ENCODE measurements at regions not wholly inside any gene's neighbourhood (a gene's known extent, or its start where the extent isn't known, plus 50 kb on each side); places are given as distances from the start of the nearest gene placed in this dataset.

DNA sequence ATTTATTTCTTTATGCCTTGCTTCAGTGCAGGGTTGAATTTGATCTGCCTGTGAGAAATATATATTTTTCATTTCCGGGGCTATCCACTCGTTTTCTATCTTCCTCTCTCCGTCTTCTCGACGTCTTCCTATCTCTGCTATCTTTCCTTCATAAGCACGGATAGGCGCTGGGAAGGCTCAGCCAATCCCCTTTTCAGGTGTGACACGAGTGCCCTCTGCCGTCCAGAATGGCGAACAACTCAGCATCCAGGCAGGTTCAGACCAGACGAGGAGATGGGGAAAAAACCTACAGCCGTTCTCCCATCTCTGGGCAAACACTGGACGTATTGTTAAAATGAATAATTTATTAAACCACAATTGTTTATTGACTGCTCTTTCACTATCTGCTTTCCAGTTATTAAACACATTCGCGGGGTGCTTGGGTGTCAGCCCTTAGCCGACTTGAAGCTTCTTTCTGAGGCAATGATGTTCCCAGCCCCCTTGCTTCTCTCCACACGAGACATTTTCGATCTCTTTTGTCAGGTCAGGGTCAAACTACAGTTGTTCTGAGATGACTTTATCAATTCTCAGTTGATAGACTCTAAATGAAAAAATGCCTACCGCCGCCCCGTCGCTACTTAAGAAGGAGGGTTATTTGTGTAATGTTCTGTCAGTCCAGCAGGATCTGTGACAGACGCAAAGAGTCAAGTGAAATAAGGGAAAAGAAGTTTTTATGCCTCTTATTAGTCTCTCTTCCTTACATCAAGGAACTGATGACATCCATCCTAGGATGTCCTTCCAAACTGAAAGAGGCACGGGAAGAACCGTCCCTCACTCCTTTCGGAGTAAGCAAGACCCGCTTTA is 96.3 kb upstream of the NOCT start:
- DNase-seq = peak; percentile 78

DNA sequence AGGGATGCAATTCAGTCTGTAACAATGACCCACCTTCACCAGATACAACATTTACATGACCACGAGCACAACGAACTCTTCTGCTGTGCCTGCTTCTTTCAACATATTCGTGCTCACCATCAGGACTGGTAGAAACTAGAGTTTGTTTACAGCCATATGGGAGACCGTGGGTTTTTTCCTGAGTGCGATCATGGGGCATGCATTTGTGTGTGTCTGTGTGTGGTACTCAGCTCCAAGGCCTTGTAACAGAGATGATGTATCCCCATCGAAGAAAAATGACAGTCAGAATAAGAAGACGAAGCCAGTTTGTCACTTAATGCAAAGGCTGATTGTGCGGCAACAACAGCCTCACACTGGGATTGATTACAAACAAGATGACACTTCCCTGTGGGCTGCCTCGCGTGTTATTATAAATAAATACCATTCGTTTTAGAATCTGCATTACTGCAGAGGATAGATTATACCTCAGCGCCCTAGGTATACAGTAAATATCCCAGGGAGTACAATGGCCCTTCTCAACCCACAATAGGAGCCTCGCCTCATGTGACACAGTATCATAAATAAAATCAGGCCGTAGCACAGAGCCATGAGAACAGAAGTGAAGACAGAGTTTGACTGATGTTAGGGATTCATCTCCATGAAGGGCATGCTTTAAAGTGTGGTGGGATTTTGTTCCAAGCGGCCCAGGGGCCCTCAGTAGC is 97.3 kb upstream of the NOCT start:
- no peak for DNase-seq

DNA sequence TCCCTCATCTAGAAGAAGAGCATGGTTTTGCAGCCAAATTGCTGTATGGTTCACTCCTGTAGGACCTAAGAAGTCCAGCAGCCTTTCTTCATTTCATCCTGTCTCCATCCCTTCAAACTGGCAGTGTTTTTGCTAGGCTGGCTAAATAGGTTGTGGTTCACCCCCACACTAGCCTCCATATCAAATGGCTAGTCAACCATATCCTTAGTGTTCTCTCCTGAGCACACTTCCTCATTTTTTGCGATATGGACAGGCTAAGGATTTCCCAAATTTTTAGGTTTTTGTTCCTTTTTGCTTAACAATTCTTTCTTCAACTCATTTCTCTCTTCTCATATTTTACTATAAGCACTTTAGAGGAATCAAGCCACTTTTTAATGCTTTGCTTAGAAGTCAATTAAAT is 98.8 kb upstream of the NOCT start:
- no peak for DNase-seq

DNA sequence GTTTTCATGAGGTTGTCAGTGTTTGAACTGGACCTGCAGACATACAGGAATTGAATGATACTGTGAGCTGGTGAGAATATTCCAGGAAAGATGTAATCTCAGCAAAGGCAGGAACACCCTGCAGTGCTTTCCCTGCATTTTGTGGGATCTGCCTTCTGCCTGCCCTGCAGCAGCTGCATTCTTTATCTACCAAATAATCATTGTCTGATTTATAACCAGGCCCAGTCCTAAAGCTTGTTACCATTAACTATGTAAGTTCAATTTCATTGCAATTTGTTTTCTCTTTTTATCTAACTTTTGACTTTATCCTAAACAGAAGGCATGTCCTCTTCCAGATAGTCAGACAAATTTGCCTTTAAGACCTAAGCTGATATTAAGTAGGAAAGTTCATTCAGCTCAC is 99.8 kb upstream of the NOCT start:
- no peak for DNase-seq

DNA sequence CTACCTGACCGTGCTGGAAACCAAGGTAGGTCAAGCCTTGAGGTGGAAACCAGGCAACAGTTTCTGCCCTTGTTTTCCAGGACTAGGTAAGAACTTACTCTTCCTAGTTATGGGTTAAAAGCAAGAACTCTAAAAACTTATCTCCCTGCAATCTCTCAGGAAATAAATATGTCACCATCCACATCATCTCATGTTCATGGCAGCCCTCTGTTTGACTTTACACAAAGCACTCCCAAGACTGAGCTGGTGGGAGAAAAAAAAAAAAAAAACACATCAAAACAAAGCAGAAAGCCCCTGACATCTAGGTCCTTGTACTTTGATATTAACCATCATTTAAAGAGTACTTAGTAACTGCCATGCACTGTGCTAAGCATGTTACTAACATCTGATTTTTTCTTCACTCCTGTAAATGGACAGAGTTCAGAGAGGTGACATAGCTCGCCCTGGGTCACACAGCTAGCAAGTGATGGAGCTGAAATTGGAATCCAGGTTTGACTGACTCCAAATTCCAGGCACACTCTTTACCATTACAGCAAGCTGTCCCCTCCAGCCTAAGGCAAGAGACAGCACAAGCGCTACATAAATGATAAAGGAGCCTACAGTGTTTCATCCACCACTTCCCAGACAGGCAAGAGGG is 102.8 kb upstream of the NOCT start:
- no peak for DNase-seq

DNA sequence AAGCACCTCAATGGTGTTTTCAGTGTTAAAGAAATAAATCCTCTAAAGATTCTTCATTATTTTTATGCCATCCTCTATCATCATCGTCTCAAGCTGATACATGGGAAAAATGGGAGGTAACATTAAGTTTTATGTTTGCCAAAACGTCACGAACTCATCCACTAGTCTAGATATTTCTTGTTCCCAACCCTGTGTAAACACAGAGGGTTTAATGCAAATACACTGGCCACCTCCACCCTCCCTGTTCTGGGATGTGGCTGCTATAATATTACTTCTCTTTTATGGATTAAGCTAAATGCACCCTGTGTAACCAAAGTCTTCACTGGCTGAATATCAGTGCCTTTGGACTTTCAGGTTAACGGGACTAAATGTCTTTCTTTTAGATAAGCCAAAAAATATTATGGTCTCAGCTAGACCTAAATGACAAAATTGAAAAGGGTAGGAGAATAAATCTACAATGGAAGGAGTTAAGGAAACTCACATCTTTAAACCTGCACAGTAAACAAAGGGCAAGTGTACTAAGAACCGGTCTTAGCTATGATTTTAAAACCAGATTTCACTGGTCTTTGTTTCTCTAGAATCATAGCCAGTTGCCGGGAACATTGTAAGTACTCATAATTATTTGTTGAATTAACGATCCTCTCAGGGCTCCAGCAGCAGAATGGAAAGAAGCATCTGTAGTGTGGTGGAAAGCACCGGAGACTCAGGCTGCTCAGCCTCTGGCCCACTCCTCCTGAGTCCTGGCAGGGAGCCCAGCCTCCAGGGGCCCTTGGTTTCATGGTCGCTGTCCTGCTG is 103.5 kb upstream of the NOCT start:
- DNase-seq = peak; percentile 93

DNA sequence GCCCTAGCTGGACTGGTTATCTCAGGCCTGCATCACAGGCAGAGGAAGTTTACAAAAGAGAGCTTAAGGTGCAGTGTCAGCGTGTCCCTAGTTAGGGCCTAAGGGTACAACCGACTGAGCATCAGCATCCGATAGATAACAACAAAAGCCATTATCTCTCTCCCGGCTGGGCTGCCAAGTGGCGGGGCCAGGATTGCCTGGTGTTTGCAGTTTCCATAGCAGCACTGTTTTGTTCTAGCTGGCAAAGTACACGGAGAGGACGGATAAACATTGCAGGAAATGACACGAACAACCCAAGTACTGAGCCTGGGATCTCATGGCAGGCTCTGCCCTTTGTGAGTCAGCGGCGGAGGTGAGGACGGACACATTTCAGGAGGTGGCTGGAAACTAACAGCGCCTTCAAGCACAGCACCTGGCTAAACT is 104.7 kb upstream of the NOCT start:
- DNase-seq = peak; percentile 91

DNA sequence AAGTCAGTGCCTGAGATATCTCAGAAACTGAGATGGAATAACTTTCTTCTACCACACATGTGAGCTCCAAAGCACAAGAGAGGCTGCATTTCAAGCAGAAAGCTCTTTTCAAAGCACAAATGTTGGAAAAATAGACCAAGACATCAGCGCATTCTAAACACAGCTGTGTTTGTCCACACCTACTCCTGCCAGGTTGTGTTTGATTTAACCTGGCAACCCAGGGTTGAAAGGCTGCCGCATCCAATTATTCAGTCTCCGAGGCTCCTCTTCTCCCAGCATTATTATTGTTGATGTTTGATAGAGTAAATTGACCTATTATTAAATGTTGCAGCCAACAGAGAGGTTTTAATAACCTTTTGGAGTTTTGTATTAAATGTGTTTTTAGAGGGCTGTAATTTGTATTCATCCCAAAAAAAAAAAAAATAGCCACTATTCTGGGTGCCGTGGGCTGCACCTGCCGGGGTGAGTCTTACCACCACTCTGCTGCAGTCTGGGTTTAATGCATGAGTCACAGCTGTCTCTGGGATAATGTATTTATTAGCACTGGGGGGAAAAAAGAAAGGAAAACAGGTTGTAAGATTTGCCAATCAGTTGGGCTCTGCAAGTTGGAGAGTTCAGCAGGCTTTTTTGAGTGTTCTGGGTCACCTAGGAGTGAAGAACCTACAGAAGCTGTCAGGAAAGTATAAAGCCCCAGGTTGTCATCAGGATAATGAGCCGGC is 105.2 kb upstream of the NOCT start:
- DNase-seq = peak; percentile 94

DNA sequence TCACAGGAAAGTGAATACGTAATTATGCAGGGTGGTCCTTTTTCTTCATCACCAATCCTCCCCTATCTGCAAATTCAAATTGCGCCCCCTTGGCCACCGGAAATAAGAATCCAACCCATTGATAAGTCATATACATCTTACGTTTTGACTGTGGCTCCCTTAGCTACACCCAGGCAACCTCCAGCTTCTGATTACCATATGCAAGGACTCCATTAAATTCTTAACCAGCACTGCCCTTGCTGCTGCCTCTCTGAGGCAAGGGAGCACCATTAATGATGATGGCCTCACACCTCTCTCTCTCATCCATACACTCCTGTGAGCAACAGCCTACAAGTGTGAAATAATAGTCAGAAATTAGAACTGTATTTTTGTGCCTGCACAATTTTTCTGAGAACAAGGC is 106.0 kb upstream of the NOCT start:
- DNase-seq = peak; percentile 62

DNA sequence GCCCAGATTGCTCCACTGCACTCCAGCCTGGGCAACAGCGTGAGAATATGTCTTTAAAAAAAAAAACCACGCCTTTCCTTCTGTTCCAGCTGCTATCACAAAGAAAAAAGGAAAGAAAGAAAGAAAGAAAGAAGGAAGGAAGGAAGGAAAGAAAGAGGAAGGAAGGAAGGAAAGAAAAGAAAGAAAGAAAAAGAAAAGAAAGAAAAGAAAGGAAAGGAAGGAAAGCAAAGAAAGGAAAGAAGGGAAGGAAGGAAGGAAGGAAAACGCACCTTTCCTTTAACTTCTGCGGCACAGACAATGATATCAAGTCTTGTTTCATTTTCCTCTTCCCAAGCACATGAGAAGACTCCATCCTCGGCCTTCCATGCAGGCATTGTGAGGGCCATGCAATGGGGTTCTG is 107.4 kb upstream of the NOCT start:
- DNase-seq = no peak

DNA sequence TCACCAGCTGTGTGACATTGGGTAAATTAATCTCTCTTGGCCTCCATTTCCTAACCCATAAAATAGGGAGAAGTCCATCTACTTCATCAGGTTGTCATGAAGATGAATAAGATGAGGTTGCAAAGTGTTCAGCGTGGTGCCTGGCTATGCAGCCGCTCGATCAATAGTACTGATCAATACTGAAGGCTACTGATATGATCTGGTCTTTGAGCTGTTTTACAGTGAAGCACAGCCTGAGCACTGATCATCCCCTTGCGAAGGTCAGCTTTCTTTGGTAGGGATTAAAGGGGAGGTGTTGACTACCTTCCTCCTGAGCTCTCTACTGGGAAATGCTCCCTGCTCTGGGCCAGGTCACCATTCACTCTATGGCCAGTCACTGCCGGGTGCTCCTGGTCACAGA is 108.4 kb upstream of the NOCT start:
- DNase-seq = no peak

DNA sequence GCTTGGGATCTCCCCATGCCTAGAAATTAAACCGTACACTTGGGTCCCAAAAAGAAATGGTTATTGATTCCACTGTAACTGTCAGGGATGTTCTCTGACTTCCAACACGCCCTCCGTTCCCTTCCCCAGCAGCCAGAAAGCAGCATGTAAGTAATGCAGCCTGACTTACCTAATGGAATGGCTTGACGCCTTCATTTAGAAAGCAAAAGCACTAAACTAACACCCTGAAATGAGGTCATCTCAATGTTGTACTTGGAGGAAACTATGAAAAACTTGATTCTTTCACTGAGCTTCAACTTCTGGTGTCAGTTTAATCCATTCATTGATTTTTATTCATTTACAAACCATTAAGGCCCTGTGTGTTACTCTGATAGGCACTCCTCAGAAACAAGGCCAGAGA is 110.8 kb upstream of the NOCT start:
- no peak for DNase-seq

DNA sequence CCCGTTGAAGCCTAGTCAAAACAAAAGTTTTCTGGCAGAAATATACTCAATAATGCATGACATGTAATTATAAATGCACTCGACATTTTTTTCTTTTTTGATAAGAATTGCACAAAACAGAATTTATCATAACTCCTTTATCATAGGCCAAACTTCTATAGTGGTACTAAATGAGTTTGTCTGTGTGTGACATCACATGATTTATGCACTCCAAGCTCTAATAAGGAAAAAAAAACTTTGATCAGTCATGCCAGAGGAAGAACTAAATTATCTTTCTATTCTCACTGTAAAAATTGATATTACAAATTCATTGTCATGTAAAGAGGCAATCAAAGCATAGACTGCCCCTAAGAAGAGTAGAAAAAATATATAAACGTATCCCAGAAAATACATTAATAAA is 112.4 kb upstream of the NOCT start:
- no peak for DNase-seq

DNA sequence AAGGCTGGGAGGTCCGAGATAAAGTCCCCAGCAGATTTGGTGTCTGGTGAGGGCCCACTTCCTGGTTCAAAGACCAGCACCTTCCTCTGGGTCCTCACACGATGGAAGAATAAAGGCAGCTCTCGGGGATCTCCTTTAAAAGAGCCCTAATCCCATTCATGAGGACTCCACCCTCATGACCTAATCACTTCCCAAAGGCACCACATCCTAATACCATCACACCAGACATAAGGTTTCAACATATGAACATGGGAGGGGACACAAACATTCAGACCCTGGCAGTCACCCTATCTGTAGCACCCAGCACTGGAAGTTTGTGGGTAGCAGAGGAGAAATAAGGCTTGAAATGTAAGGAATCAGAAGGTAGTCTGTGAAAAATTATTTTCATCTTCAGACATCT is 112.9 kb upstream of the NOCT start:
- no peak for DNase-seq

DNA sequence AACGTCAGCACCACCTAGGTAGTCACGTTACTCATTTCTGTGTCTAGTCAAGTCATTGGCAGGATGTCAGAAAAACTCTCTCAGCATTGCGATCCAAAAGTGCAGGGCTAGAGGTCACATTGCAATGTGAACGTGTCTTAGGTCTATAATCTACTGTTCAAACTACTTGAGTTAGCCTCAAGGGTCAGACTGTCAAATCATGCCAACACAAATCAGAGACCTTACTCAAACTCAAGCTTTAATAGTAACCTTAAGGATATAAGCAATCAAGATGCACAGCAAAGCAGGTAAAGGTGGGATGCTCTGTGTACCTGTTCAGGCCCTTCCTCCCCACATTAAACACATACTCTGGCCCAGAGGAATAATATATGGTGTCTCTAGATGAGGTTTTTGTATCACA is 114.4 kb upstream of the NOCT start:
- DNase-seq = no peak

DNA sequence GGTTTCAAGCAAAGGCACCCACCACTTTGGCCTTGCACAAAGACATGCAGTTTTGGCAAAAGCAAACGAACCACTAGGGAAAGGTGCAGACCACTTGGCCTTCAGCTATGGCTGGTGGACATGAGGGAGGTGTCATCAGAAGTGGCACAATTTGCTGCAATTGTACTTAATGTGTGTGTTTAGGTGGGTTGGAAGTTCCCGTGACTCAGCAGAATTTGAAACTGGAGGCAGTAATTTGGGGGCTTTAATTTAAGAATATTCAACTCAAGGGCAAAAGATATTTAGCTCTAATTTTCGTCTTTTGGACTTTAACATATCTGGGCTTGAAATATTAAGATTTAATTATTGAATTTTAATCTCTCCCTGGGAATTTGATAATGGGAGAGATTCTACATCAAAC is 115.6 kb upstream of the NOCT start:
- DNase-seq = no peak

DNA sequence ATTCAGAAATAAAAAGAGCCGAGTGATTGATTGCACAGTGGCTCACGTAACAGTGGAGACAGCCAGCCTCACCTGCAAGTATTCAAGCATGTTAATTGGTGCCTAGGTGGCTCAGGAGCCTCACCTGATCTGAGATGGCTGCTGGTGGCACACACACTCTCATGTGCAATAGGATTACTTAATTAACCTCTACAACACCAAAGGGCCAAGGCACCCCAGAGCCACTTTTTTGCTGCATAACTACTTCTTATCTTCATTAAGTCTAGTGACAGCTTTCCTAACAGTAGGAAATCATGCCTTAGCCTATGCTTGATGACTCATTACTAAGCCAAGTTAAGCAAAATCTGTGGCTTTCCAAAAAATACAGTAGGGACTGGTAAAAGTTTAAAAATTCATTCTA is 117.3 kb upstream of the NOCT start:
- DNase-seq = peak; percentile 85

DNA sequence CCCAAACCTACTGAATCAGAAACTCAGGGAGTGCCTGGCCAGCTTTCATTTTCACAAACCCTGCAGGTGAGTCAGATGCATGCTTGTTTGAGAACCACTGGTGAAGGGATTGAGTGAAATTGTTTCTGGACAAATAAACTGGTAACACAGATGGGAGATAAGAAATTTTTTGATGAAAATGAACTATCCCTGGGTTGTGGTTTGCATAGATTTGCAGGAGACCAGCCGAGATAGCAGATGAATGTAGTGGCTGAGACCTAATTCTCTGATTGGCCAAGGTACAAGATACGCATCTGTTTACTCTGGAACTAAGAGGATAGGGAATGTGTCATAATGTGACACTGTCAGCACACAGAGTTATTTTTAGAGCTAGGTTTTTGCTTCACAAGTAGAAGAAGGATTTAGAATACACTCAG is 117.8 kb upstream of the NOCT start:
- DNase-seq = peak; percentile 85

DNA sequence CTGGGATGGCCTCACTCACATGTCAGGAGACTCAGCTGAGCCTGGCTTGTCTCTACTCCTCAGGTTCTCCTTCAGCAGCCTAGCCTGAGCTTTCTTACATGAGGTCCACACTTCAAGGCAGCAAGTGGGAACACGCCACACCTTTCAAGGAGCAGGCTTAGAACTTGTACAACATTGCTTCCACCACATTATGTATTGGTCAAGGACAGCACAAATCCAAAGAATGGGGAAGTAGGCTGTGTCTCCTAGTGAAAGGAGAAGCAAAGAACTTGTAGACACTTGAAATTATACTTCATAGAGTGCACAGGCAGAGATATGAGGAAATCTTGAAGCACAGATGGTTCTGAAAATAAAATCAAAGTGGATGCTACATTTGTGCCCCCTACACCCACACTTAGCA is 120.9 kb upstream of the NOCT start:
- DNase-seq = no peak

DNA sequence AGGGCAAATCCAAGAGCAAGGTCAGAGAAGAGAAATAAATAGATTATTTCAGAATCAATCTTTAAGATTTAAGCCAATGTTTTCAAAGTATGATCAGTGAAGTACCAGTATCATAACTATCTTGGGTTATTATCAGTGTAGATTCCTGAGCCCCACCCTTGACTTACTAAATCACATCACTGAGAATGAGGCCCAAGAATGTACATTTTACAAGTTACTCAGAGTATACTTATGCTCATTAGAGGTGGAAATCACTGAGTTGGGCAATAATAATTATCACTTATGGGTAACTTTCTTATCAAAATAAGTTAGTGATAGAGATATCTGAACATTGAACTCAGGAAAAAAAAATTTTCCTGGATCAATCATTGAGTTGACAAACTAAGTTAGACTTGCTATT is 121.6 kb upstream of the NOCT start:
- DNase-seq = peak; percentile 27

DNA sequence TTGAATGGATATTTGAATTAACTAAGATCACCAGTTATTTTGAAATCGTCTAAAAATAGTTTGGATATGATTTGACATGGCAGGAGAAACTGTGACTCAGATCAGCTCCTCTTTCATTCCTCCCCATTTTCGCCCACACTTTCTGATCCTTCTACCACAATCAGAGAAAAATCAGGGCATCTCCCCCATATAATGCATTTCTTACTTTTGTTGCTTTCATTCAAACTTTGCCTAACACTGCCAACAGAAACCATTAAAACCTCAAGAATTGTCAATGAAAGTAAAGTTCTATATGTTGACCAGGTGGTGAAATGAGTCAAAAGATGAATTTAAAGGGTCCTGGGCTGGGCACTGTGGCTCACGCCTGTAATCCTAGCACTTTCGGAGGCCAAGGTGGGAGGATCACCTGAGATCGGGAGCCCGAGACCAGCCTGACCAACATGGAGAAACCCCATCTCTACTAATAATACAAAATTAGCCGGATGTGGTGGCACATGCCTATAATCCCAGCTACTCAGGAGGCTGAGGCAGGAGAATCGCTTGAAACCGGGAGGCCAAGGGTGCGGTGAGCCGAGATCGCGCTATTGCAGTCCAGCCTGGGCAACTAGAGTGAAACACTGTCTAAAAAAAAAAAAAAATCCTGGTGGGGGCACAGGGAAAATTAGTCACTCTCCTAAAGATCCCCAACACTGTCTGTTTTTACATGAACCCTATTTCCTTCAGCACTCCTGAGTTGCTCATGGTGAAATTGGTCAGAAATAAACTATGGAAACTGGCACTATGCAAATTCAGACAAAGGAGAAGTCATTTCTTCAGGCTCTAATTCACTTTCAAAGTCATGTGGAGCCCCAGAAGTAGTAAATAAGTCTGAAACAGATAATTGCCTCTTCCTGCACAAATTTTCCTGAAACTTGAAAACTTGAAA is 122.8 kb upstream of the NOCT start:
- DNase-seq = peak; percentile 49

Measured in NCI-H1105 treated with DMSO at 0.1 percent for 48 hours (cell line).